Renal cortex interstitium (tissue), 11 donors: ENCODE measurements at regions not wholly inside any gene's neighbourhood (a gene's known extent, or its start where the extent isn't known, plus 50 kb on each side); places are given as distances from the start of the nearest gene placed in this dataset.

Experiments
- DNase-seq, 11 donors: peaks; one replicate each; pipeline ENCODE4 v3.0.0-alpha.2; 2013; ENCODE audit warnings: low read depth in 9 of 11, low spot score in 4 of 11; ENCODE audit errors: extremely low read depth in 1 of 11

DNA sequence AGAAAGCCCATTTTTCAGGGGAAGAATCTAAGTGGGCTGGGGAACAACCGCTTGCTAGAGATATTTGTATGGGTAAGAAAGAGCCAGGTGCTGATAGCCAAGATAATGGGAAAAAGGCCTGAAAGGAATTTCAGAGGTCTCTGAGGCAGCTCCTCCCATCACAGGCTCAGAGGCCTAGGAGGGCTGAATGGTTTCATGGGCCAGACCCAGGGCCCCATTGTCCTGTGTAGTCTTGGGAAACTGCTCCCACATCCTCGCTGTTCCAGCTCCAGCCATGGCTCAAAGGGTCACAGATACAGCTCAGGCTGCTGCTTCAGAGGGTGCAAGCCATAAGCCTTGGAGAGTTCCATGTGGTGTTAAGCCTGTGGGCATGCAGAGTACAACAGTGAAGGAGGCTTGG is 73.2 kb upstream of the ARHGAP20 start:
- DNase-seq = no peak

DNA sequence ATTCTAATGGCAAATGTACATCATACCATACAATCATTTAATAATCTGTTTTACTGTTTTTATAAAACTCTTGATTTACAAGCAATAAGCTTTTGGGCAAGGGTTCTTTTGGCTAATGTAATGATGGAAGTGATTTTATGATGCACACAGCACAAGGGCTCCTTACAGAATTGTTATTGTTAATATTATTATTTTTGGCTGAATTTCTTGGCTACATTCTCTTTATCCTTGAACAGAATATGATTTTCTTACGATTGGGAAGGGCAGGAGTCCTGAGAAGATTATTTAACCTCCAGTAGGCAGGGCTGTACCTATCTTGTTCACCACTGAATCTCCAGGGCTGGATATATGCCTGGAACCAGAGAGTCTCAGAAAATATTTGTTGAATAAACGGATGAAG is 70.4 kb upstream of the ARHGAP20 start:
- no peak for DNase-seq

DNA sequence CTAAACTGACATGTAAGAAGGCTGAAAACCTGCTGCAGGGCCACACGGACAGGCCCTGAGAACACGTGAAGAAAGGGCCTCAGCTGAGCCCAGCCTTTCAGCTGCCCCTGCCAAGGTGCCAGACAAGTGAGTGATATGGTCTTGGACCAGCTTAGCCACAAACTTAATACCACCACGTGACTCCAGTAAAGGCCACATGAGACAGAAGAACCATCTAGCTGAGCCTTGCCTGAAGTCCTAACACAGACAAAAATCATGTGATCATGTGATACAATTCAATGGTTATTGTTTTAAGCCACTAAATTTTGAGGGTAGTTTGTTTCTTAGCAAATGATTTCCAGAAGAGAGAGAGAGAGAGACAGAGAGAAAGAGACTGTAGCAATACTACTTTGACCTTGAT is 66.9 kb upstream of the ARHGAP20 start:
- DNase-seq = no peak

DNA sequence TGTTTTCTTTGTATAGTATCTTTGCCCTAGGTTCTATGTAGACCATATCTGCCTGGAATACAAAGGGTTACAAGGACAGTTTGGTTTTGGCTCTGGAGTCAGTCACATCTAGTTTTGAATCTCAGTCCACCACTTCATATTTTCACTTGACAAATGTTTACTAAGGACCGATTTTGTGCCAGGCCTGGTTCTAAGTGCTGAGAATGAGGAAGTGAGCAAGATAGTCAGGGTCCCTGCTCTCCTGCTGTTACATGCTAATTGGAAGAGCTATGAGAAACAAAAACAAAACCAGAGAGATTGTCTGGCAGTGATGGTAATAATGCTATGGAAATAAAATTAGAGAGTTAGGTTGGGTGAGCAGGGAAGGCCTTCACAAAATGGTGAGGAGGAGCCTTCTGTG is 66.1 kb upstream of the ARHGAP20 start:
- DNase-seq = no peak

DNA sequence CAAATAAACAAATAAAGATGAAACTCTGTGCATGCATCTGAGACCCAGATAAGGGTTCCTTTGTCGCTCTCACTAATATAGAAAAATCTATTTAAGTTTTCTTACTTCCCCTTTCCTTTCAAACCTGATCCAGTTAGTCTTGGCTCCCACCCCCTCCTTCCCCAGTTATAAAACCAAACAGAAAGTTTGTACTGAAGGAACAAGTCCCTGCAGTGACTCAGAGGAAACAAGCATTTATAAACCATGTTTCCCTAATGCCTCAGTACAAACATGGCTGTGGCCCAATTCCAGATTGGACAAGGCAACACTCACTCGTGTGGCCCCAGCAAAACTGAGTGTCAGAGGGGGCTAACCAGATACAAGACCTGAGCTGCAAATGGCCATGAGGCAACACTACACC is 65.5 kb upstream of the ARHGAP20 start:
- no peak for DNase-seq

DNA sequence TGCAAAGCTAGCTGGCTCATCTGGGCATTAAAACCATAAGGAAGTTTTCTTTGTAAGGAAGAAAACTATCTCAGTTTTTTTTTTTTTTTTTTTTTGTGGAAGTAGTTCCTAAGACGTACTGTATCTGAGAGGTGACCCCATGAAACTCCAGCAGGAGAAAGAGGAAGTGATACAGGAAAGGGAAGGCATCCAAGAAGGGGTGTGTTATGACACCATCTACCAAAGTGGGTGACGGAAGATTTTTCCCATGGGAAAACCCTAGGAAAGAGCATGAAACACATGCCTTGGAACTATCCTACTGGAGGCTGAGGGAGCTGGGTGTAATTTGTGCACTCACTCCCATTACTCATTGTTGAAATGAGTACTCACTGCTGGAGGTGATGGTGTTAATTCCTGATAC is 63.8 kb upstream of the ARHGAP20 start:
- DNase-seq = no peak

DNA sequence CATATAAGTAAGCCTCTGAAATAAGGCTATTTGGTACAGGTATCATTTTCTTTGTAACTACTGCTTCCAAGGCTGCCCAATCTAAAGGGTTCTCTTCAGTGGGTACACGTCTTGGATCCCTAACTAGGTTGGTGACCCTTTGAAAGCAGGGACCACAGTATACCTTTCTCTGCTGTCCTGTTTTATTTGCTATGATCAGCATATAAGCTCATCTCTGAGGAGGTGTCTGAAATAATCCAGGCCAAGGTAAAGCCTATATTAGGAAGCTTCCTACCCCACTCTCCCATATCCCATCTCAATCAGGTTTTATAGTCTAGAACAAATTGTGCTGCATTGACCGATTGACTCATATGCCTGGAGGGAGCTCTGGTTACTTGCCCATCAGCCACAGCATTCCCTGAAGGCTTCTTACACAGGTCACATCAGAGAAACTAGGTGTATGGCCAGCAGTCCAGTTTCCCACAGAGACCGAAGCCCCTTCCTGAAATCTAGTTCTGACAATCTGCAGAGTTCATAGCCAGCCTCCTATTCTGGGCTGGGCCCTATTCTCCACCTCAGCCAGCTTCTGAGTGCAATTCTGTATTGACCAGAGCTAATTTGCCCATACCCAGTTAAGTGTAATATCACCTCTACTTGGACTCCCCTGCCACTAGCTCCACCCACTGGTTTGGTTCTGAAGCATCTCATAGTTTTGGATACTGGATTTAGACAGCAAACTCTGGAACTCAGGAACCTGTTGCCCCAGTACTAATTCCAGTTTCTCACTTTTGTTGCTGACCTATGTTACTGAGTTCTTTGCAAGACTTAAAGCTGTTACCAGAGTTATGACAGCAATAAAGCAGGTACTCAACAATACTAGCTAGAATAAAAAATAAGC is 62.1 kb upstream of the ARHGAP20 start:
- DNase-seq = no peak

DNA sequence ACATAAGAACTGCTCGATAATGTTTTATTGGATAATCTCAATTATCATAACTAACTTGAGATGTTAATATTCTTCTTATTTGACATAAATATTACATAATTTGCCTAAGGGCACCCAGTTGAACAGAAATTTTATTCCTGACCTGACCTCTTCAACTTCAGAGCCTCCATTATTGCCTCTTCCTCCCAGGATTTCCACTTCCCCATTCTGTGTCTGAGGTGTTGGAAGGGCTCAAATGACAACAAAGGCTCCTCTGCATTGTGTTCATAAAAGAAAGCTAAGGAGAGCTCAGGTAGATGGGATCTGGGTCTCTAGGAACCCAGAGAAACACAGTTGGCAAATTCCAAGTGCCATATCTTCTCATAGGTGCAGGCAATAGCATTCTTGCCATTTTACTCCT is 61.2 kb upstream of the ARHGAP20 start:
- DNase-seq = no peak

DNA sequence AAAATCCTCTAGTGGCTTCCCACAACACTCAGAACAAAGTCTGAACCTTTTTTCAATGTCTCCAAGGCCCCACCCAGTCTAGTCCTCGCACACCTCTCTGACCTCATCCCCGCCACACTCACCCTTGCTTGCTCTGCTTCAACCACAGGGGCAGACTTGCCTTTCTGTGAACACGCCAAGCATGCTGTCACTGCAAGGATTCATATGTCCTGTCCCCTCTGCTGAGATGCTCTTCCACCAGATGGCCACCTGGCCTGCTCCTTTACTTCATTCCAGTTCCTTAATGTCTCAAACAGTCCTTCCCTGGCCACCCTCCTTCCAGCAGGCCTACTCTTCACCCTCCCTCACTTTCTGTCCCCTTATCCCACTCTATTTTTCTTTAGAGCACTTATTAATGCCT is 60.6 kb upstream of the ARHGAP20 start:
- DNase-seq = no peak

DNA sequence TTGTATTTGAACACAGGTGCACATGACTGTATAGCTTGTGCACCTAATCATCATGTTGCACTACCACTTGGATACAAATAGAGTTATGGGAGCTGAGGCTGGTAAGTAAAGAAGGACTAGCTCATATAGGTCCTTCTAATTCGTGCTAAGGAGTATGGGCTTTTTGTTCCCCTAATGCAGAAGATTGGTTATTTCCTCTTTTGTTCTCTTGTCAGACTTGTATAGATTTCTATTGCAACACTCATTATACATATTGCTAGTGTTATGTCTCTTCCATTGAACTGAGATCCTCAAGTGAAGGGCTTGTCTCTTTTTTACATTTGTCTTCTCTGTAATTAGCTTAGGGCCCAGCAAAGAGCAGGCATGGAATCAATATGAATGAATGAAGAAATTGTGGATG is 54.1 kb upstream of the ARHGAP20 start:
- DNase-seq = no peak

DNA sequence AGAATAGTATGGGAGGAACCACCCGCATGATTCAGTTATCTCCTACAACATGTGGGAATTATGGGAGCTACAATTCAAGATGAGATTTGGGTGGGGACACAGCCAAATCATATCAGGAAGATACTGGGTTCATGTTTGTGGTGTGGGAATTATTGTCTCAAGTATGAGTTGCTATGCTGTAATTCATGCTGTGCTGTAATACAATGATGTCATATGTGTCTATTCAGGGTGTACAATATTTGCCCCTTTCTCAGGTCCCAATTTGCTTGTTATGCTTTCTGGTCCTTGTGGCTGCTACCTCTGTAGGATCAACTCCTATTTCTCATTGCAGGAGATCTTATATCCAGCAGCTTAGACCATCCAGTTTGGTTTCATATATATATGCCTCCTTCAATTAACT is 52.2 kb upstream of the ARHGAP20 start:
- DNase-seq = no peak

DNA sequence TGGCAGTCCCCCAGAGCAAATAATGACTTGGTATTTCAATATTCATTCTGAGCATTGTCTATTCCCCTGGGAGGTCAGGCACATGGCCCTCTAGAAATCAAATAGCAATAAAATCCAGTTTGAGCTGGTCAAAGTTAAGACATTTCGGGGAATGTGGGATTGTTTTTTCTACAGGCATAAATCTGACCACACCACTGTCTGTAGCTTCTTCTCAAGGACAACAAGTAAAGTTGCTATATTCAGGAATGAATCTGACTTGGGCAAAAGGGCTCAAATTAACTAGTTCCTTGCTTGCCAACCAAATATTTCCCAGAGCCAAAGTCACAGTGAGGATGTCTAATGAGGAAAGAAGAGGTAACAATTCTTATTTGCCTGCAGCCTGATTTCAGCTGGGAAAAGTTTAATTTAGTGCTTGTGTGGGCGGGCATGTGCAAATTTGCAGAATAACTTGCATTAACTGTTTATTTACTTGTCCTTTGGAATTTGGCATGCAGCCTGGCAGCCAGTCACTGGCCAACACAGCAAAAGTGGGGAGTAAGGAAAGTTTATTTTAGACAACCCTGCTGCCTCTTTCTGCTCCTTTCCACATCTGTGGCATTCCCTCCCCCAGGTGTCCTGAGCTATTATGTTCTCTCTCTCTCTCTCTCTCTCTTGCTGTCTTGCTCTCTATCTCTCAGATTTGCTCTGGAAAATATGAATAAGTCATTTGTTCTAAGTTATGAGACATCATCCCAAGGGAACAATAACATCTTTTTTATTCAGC is 51.2 kb upstream of the ARHGAP20 start:
- peak in 8 of 11 donors; percentile 9 to 59 (median 24) for DNase-seq

DNA sequence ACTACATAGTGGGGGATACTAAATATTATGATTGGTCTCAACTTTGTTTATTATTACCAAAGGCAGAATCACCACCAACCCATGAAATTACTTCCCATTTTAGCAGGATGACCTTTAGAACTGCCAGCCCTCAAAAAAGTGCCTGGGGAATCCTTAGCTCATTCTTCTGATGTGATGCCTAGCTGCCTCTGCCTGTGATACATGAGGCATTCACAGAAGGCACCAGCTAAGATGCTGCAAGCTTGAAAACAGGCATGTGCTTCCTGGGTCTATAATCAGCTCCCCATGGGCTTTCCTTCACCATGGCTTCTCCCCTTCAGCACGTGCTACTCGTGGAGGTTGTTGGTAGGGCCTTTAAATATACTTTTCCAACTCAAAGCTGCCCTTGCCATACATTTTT is 50.4 kb upstream of the ARHGAP20 start:
- DNase-seq = no peak
